ENCODE measurements at regions not wholly inside any gene's neighbourhood (a gene's known extent, or its start where the extent isn't known, plus 50 kb on each side); places are given as distances from the start of the nearest gene placed in this dataset.

- DNase-seq: no peak
Measured at GRCh38 chr13:27014406-27015359, 156.9 kb downstream of the USP12 start.

DNA sequence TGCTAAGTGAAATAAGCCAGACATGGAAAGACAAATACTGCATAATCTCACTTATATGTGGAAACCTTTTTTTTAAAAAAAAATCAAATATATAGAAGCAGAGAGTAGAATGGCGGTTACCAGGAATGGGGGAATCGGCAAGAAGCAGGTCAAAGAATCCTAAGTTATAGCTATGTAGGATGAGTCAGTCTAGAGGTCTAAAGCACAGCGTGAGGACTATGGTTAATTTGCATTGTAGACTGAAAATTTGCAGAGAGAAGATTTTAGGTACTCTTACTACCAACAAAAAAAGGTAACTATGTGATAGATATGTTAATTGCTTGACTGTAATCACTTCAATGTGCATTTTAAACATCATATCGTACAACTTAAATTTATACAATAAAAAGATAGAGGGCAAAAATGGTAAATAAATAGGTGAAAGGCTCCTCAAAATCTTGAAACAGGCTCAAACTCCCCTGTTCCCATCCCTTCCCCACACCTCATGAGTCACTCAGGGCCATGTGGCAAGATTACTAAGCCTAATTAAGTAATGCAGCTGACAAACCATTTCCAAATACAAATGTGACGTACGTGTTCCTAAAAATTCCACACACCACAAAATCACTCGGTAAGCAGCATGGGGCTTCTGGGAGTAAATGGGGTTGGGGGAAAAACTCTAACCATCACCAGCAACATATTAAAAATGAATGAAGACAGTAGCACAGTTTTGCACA is 159.0 kb downstream of the USP12 start:
- no peak for DNase-seq

DNA sequence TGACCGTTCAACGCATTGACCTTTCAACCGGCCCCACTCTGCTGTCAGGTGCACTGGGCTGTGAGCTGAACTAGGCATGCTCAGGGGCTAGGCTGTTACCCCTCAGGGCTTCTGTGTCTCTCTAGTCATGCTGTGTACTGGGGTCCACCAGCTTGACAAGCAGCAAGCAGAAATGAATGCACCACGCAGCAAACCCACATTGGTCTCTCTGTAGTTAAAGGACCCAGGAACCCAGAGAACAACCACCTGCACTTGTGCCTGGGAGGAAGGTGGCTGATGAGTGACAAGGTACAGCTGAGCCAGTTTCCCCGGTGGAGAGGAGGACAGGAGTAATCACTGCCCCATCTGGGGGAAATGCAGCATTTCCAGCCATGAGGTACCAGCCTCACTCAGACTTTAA is 159.9 kb downstream of the USP12 start:
- DNase-seq: no peak

- DNase-seq: no peak
Measured at GRCh38 chr13:27008733-27009132, 162.9 kb downstream of the USP12 start.

DNA sequence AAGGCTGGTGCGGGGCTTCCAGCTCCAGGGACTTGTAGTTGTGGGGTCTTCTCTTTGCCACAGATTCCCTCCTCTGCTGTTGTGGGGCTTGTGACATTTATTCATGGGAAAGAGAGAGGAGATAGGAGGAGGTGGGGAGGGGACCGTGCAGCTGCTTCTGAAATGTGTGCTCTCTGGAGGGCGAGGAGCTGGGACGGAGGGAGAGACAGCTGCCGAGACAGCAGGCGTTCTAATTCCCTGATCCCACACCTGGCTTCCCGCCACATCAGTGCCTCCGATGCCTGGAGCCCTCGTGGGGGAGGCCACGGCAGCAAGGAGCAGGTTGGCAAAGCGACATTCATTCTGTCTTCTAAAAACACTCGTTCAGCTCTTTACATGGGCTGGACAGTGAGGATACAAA is 164.4 kb downstream of the USP12 start:
- DNase-seq: peak in 1 of 14 donors; percentile 35

GRCh38 chr13:27006519-27007161 is 165.0 kb downstream of the USP12 start:
- DNase-seq: peak in 6 of 14 donors; percentile 26 to 60 (median 50)

DNA sequence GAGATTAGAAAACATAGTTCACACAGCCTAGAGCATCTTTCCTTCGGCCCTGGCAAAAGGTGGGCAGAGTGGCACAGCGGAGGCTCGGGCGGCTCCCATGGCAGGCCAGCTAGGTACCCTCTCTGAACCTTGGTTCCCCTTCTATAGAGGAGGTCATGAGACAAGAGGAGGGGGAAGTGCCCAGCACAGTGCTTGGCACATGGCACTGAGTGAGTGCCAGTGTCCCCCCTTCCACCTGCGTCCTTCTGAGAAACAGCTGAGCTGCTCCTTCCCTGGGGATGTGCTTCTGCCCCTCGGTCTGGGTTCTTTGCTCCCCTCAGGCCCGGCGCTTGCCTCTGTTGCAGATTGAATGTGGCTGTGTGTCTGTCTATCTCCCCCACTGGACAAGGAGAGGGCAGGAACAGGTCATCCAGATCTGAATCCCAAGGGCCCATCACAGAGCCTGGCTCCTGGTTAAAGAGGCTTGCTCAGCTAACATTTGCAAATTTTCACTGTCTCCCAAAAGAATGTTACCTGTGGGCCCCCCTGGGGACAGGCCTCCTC is 165.6 kb downstream of the USP12 start:
- DNase-seq: peak in 1 of 14 donors; percentile 60

DNA sequence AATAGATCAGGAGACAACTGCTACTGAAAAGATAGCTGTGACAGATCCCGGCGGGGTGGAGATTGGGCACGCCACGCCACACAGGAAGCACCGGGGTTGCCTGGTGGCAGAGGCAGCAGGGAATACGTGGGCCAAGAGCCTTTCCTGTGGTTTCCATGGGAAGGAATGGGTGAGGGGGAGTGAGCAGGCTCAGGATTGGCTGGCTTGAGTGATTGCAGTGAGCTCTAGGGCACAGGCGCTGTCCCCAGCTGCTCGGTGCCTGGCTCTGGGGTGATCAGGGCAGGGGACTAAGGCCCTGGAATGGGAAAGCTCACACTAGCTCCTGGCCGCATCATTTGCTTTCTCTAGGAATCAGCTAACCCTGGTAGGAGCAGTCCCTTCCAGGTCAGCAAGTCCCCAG is 166.1 kb downstream of the USP12 start:
- peak in 3 of 14 donors; percentile 21 to 53 (median 29) for DNase-seq

- DNase-seq: no peak
Measured at GRCh38 chr13:27004866-27005265, 166.7 kb downstream of the USP12 start.

DNA sequence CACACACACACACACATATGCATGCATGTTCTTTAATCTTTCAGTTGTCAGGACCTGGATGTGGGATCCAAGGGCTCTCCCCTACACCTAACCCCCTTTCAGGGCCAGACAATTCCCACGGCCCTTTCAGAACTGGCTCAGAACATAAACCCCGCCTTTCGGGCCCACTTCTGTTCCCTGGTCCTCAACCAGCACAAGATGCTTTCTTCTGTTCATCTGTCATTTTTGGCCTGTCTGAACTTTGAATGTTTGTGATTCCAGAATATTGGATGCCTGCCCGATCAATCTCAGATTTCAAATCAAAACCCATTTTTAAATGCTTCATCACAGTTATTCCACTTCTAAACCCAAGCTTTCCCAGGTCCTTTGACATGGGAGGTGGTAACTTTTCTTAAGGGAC is 167.3 kb downstream of the USP12 start:
- DNase-seq: no peak

- DNase-seq: no peak
Measured at GRCh38 chr13:27001705-27002104, 169.9 kb downstream of the USP12 start.

- DNase-seq: no peak
Measured at GRCh38 chr13:27000686-27001085, 170.9 kb downstream of the USP12 start.

DNA sequence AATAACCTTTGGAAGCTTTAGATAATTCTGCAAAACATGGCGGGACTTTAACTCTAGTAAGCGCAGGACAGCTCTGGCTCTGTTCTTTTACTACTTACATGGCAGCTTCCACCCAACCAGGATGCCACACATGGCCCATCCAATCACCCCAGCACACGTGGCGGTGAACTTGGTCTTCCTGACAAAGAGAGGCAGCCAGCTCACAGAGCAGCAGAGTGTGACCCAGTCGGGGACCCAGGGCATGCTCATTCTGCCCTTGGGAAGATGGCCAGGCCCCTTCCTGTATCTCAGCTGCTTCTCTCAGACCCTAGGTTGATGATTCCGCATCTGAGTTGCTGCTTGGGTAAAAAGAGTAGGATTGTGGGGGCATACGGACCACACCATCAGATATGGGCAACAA is 172.1 kb downstream of the USP12 start:
- no peak for DNase-seq

- DNase-seq: no peak
Measured at GRCh38 chr13:26998292-26998691, 173.3 kb downstream of the USP12 start.

DNA sequence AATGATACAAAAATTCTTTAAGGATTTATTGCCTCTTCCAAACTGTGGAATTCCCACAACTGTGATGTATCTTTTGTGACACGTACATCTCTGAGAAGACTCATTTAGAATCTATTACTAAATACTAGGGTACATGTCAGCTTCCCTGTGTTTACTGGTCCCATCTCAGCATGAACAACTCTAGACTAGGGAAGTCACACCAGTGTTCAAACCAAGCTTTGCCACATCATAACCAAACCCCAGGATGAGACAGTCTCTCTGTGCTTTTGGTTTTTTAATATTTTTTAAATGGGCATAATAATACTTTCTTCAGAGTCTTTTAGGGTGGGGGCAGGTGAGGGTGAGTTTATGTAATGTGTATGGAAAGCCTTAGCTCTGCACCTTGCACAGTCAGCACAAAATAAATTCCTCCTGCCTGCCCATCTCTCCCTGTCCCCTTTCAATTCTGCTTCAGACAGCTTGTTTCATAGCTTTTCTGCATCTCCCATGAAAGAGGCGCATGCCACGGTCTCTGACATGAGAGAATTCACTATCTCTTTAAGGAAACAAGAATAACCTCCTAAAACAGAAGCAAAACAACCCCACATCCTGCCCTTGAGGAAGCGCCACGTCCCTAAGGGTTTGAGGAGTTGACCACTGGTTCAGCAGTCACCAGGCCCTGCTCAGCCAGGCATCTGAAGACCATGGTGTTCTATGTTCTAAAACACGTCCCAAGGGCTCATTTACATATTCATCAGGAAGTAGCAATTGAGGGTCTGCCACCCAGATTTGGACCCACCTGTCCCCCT is 174.5 kb downstream of the USP12 start:
- no peak for DNase-seq

DNA sequence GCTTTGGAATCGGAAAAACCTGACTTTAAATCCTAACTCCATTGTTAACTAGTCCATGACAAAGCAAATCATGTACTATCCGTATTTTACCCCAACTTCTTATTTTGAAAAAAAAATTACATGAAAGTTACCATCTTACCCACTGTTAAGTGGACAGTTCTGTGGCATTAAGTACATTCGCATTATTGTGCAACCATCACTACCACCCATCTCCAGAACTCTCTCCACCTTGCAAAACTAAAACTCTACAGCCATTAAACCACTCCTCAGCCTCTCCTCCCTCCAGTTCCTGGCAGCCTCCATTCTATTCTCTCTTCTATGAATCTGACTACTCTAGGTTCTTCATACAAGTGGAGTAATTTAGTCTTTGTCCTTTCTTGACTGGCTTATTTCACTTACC is 176.5 kb downstream of the USP12 start:
- no peak for DNase-seq

DNA sequence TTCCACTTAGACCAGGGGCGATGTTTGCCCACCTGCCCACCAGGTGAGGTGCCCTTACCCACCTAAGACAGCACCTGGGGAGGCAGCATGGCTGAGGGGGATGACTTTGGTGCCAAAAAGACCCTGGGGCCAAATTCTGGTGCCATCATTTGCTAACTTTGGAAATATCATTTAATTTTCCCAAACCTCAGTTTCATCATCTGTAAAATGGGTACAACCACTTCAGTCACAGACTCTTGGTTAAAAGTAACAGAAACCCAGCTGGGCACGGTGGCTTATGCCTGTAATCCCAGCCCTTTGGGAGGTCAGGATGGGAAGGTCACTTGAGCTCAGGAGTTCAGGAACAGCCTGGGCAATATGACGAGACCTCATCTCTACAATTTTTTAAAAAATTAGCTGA is 177.8 kb downstream of the USP12 start:
- DNase-seq: no peak

GRCh38 chr13:26992951-26993719 is 178.5 kb downstream of the USP12 start:
- no peak for DNase-seq

DNA sequence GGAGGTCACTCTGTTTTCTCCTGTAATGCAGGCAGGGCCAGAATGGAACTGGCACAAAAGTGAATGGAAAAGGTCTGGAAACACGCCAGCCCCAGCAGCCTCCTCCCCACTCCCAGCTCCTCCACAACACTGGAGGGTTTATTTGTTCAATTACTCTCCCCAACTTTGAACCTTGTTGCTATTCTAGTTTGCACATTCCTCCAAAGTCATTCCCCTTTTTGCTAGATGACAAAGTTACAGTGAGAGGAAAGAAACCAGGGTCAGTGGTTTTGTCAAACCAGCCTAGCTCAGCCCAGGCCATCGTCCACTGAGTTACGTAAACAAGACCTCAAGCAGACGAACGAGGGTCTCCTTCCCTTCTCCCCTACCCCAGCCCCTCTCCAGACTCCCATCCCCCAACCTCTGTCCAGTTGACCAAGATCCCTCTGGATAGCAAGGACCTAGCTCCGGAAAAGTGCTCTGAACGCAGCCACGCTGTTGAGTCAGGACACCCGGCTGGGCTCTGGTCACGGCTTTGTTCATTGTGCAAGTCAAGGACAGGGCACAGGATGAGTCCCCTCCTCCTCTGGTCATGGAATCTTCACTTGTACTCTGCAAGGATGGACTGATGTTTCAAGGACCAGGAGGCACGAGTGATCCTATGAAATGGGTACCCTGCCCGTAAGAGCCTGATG is 180.0 kb downstream of the USP12 start:
- DNase-seq: peak in 11 of 14 donors; percentile 15 to 78 (median 56)

DNA sequence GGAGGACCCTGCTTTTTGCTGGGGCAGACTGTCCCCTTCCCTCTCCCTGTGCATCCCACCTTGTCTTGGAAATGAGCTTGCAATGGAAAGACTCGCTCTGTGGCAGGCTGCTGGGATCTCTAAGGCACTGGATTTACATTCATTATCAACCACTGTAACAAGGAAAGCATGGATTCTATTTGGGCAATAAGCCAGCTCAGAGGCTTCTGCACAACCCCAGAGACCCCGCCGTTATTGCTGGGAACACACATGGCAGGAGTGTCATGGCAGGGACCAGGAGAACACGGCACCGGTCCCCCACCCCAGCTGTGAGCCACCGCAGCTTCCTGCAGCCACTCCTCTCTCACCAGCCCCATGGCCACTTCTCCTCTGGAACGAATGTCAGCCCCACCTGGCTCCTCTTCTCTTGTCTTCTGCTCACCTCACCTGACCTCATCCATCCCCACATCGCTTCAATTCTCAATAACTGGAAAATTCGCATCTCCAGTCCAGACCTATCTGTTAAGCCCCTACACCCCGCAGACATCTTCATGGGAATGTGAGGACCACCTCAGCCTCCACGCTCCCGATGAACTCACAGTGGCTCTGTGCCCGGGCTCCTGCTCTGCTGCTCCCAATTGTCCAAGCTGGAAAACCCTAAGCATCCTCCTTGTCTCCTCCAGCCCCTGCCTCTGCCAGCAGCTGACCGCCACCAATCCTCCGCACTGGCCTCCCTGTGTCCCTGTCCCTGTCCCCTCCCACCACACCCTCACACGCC is 181.5 kb downstream of the USP12 start:
- DNase-seq: no peak
